OCI-LY3 (cell line): ENCODE measurements at regions not wholly inside any gene's neighbourhood (a gene's known extent, or its start where the extent isn't known, plus 50 kb on each side); places are given as distances from the start of the nearest gene placed in this dataset.

Experiments
- EZH2phosphoT487 ChIP-seq: fragments of 200-600 bp; shearing (Covaris generic); IDR thresholded peaks from 2 replicates; pipeline ENCODE4 v1.6.1; 2018; ENCODE audit warnings: antibody characterized with exemption, mixed run types, low read depth
- TF ChIP-seq, protein P1 (sequence below): fragments of 200-600, 300-600 bp; sonication (generic); IDR thresholded peaks from 2 replicates; pipeline ENCODE4 v1.5.1; 2014; ENCODE audit warnings: antibody characterized with exemption, low read length, low read depth

GRCh38 chr12:97397008-97397407 lies 65.6 kb upstream of the RMST start:
- TF ChIP-seq, protein P1, sequence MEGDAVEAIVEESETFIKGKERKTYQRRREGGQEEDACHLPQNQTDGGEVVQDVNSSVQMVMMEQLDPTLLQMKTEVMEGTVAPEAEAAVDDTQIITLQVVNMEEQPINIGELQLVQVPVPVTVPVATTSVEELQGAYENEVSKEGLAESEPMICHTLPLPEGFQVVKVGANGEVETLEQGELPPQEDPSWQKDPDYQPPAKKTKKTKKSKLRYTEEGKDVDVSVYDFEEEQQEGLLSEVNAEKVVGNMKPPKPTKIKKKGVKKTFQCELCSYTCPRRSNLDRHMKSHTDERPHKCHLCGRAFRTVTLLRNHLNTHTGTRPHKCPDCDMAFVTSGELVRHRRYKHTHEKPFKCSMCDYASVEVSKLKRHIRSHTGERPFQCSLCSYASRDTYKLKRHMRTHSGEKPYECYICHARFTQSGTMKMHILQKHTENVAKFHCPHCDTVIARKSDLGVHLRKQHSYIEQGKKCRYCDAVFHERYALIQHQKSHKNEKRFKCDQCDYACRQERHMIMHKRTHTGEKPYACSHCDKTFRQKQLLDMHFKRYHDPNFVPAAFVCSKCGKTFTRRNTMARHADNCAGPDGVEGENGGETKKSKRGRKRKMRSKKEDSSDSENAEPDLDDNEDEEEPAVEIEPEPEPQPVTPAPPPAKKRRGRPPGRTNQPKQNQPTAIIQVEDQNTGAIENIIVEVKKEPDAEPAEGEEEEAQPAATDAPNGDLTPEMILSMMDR = no peak
- TF ChIP-seq EZH2phosphoT487 = no peak
